Breast epithelium (tissue), 4 donors: ENCODE measurements at regions not wholly inside any gene's neighbourhood (a gene's known extent, or its start where the extent isn't known, plus 50 kb on each side); places are given as distances from the start of the nearest gene placed in this dataset.
A peak's percentile ranks its signal among the peaks of the same experiment; 100 is the strongest.

Source experiments
- DNase-seq, 2 donors: peaks; one replicate each; pipeline ENCODE4 v3.0.0-alpha.2; 2019; ENCODE audit warnings: low spot score in 2 of 2
- H3K27ac ChIP-seq, 2 donors: fragments of 200-600 bp; sonication (generic) in 1 of 2; one replicate each; pipeline ENCODE4 v1.5.1; 2016 to 2019; ENCODE audit warnings: mild to moderate bottlenecking in 1 of 2
- H3K27me3 ChIP-seq, 2 donors: fragments of 200-600 bp; sonication (generic) in 1 of 2; one replicate each; pipeline versions ENCODE4 v1.5.1 to v1.6.0; 2017 to 2019; ENCODE audit warnings: control low read depth in 1 of 2, mild to moderate bottlenecking in 1 of 2
- H3K36me3 ChIP-seq: fragments of 200-600 bp; one replicate; pipeline ENCODE4 v1.5.1; 2019
- H3K4me1 ChIP-seq, 2 donors: fragments of 200-600 bp; sonication (generic); one replicate each; pipeline ENCODE4 v1.5.1; 2016 to 2019; ENCODE audit warnings: control low read depth in 1 of 2
- H3K4me3 ChIP-seq, 3 donors: fragments of 200-600 bp; sonication (generic); 1 replicate in 2 of 3; 2 replicates in 1 of 3; pipeline ENCODE4 v1.5.1; 2016 to 2019; ENCODE audit warnings: mild to moderate bottlenecking in 3 of 3, moderate library complexity in 2 of 3
- H3K9me3 ChIP-seq, 2 donors: fragments of 200-600 bp; sonication (generic) in 1 of 2; one replicate each; pipeline ENCODE4 v1.5.1; 2016 to 2019; ENCODE audit warnings: control low read depth in 1 of 2
- CTCF ChIP-seq, 3 donors: fragments of 450-650 bp; IDR thresholded peaks; one replicate each; pipeline ENCODE4 v1.5.1; 2016 to 2017; ENCODE audit warnings: antibody characterized with exemption in 3 of 3, mild to moderate bottlenecking in 3 of 3, moderate library complexity in 3 of 3
- POLR2A ChIP-seq: fragments of 450-650 bp; IDR thresholded peaks from one replicate; pipeline ENCODE4 v1.6.1; 2016; ENCODE audit warnings: antibody characterized with exemption, mild to moderate bottlenecking, moderate library complexity
- POLR2AphosphoS5 ChIP-seq, 3 donors: sonication (generic); formaldehyde crosslinking; IDR thresholded peaks; one replicate each; pipeline ENCODE4 v1.6.1; 2017; ENCODE audit warnings: antibody characterized with exemption in 3 of 3
- intact Hi-C: fragments of 100-400 bp; cut with DNase I; formaldehyde crosslinking; loops from one replicate; pipeline ENCODE4 v1.15.1; 2023; ENCODE audit warnings: low total_unique reads

- Histone ChIP-seq H3K36me3 (no peaks in the 10 kb centered on the region), H3K4me1 (no peaks in the 10 kb centered on the region), H3K9me3 (peaks cover 0 to 7% of the 10 kb centered on the region in 2 donors), H3K27me3 (no peaks in the 10 kb centered on the region), H3K4me3 (no peak overlapping the region), H3K27ac (no peak overlapping the region)
- intact Hi-C loops: no loop called here
- no peak for DNase-seq
- TF ChIP-seq POLR2A (no peak), CTCF (IDR thresholded peaks at IDR 0.05) (no peak), POLR2AphosphoS5 (IDR thresholded peaks at IDR 0.05) (no peak)
These were observed 116.4 kb downstream of the LRIG3 start for GRCh38 chr12:58803908-58804307.

DNA sequence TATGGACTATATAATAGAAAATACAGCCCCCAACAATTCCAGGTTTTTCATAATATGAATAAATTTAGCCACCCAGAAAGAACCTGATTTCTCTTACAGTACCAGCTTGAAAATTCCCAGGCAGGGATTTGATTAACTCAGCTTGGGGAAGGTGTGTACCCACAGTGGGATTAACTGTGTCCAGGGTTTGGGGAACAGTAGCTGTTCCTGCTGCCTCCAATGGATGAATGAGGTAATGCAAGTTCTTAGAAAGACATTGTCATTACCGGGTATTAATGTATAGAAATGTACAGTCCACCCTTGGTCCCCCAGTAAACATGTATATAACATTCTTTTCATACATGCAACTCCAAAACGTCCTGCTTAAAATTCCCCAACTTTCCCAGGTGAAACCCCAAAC, 115.6 kb downstream of the LRIG3 start:
- no peak for DNase-seq
- no peaks in the 10 kb centered on the region for H3K4me1 ChIP-seq
- H3K36me3 ChIP-seq: no peaks in the 10 kb centered on the region
- H3K27me3 ChIP-seq: no peaks in the 10 kb centered on the region
- no peak overlapping the region for H3K27ac ChIP-seq
- H3K4me3 ChIP-seq: no peak overlapping the region
- no peaks in the 10 kb centered on the region for H3K9me3 ChIP-seq
- intact Hi-C loops: no loop called here
- TF ChIP-seq POLR2A: no peak
- TF ChIP-seq POLR2AphosphoS5 (IDR thresholded peaks at IDR 0.05): no peak
- TF ChIP-seq CTCF (IDR thresholded peaks at IDR 0.05): peak in 1 of 3 donors; percentile 23

- no peak for DNase-seq
- H3K4me1 ChIP-seq: no peaks in the 10 kb centered on the region
- H3K9me3 ChIP-seq: no peaks in the 10 kb centered on the region
- no peak overlapping the region for H3K4me3 ChIP-seq
- no peaks in the 10 kb centered on the region for H3K36me3 ChIP-seq
- H3K27ac ChIP-seq: no peak overlapping the region
- no peak for TF ChIP-seq CTCF (IDR thresholded peaks at IDR 0.05)
- no peak for TF ChIP-seq POLR2A
- TF ChIP-seq POLR2AphosphoS5 (IDR thresholded peaks at IDR 0.05): no peak
- intact Hi-C loops: no loop called here
- H3K27me3 ChIP-seq: no peaks in the 10 kb centered on the region
These were observed 111.2 kb downstream of the LRIG3 start for GRCh38 chr12:58809064-58809607.

GRCh38 chr12:58811346-58811745, 109.0 kb downstream of the LRIG3 start:
- Histone ChIP-seq H3K9me3 (no peaks in the 10 kb centered on the region), H3K27me3 (no peaks in the 10 kb centered on the region), H3K4me1 (no peaks in the 10 kb centered on the region), H3K27ac (no peak overlapping the region), H3K4me3 (no peak overlapping the region), H3K36me3 (no peaks in the 10 kb centered on the region)
- DNase-seq: no peak
- no peak for TF ChIP-seq POLR2A
- TF ChIP-seq CTCF (IDR thresholded peaks at IDR 0.05): no peak
- TF ChIP-seq POLR2AphosphoS5 (IDR thresholded peaks at IDR 0.05): no peak
- intact Hi-C loops: no loop called here

DNA sequence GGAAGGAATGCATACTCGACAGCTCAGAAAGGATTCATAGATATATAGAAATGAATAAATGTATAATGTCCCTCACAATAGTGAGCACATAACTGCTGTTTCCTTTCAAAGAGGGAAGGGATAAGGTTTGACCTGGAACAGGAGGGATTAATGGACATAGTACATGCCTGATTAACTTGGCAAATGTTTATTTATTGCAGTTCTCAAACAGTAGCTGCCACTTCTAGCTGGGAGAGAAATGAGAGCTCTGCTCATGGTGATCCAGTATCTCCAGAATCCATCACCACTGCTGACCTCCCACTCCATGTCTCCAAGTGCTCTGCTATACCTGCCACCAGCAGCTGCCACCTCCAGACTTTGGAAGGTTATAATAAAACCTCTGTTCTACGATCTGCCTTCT, 108.1 kb downstream of the LRIG3 start:
- Histone ChIP-seq H3K4me3 (no peak overlapping the region), H3K4me1 (no peaks in the 10 kb centered on the region), H3K9me3 (no peaks in the 10 kb centered on the region), H3K27me3 (no peaks in the 10 kb centered on the region), H3K27ac (peak overlapping the region; percentile 21 to 52), H3K36me3 (no peaks in the 10 kb centered on the region)
- no peak for TF ChIP-seq CTCF (IDR thresholded peaks at IDR 0.05)
- no peak for TF ChIP-seq POLR2AphosphoS5 (IDR thresholded peaks at IDR 0.05)
- no peak for TF ChIP-seq POLR2A
- intact Hi-C loops: no loop called here
- DNase-seq: no peak
